Neural progenitor cell (in vitro differentiated cells): ENCODE measurements at regions not wholly inside any gene's neighbourhood (a gene's known extent, or its start where the extent isn't known, plus 50 kb on each side); places are given as distances from the start of the nearest gene placed in this dataset.

Experiments used
- CTCF ChIP-seq: fragments of 200-600 bp; sonication (generic); IDR thresholded peaks from 2 replicates; pipeline ENCODE4 v1.5.1; 2017; ENCODE audit warnings: antibody characterized with exemption, mild to moderate bottlenecking
- EZH2phosphoT487 ChIP-seq: fragments of 200-600 bp; sonication (generic); IDR thresholded peaks from 2 replicates; pipeline ENCODE4 v1.6.1; 2017; ENCODE audit warnings: antibody characterized with exemption

- TF ChIP-seq CTCF (no peak), EZH2phosphoT487 (no peak)
Measured at GRCh38 chr6:22117631-22118030, 179.2 kb downstream of the PRL start.
